DMS153 treated with DMSO at 0.1 percent for 48 hours (cell line): ENCODE measurements at regions not wholly inside any gene's neighbourhood (a gene's known extent, or its start where the extent isn't known, plus 50 kb on each side); places are given as distances from the start of the nearest gene placed in this dataset.

Experiments used
- DNase-seq: peaks from one replicate; lab custom pipeline; 2025; ENCODE audit not compliant: unreplicated experiment; lab: John Stamatoyannopoulos, UW

GRCh38 chr2:81942136-81942680 lies 1637.7 kb upstream of the LRRTM1 start:
- no peak for DNase-seq

GRCh38 chr2:81940266-81940955 lies 1635.9 kb upstream of the LRRTM1 start:
- DNase-seq, result no peak

GRCh38 chr2:81937944-81938343 lies 1633.4 kb upstream of the LRRTM1 start:
- no peak for DNase-seq

- DNase-seq, result no peak
These were observed 1599.0 kb upstream of the LRRTM1 start for GRCh38 chr2:81903534-81903933.

GRCh38 chr2:81901017-81901416 lies 1596.5 kb upstream of the LRRTM1 start:
- no peak for DNase-seq

- no peak for DNase-seq
These were observed 1591.2 kb upstream of the LRRTM1 start for GRCh38 chr2:81895620-81896250.

- no peak for DNase-seq
These were observed 1590.0 kb upstream of the LRRTM1 start for GRCh38 chr2:81894451-81894990.

GRCh38 chr2:81876624-81877023 lies 1572.1 kb upstream of the LRRTM1 start:
- no peak for DNase-seq

GRCh38 chr2:81872006-81872405 lies 1567.5 kb upstream of the LRRTM1 start:
- DNase-seq, result no peak

GRCh38 chr2:81870119-81870518 lies 1565.6 kb upstream of the LRRTM1 start:
- DNase-seq, result no peak

GRCh38 chr2:81858998-81859397 lies 1554.4 kb upstream of the LRRTM1 start:
- DNase-seq, result no peak

- no peak for DNase-seq
These were observed 1548.8 kb upstream of the LRRTM1 start for GRCh38 chr2:81853341-81853740.

- no peak for DNase-seq
These were observed 1548.1 kb upstream of the LRRTM1 start for GRCh38 chr2:81852651-81853050.

- DNase-seq, result no peak
These were observed 1535.2 kb upstream of the LRRTM1 start for GRCh38 chr2:81839780-81840179.

- DNase-seq, result no peak
These were observed 1530.9 kb upstream of the LRRTM1 start for GRCh38 chr2:81835321-81836000.

GRCh38 chr2:81786811-81787210 lies 1482.3 kb upstream of the LRRTM1 start:
- no peak for DNase-seq

- no peak for DNase-seq
These were observed 1462.8 kb upstream of the LRRTM1 start for GRCh38 chr2:81767187-81767912.

GRCh38 chr2:81747481-81748070 lies 1443.0 kb upstream of the LRRTM1 start:
- no peak for DNase-seq

GRCh38 chr2:81739966-81740365 lies 1435.4 kb upstream of the LRRTM1 start:
- DNase-seq, result no peak

GRCh38 chr2:81734981-81735380 lies 1430.4 kb upstream of the LRRTM1 start:
- DNase-seq, result no peak

GRCh38 chr2:81714817-81715216 lies 1410.3 kb upstream of the LRRTM1 start:
- DNase-seq, result no peak
